Stimulated activated CD8-positive, alpha-beta memory T cell treated with anti-CD3 and anti-CD28 coated beads, Interleukin-2, amount 100 ng/mL, for 1 hour (primary cell): ENCODE measurements at regions not wholly inside any gene's neighbourhood (a gene's known extent, or its start where the extent isn't known, plus 50 kb on each side); places are given as distances from the start of the nearest gene placed in this dataset.
"Not testable (repeated sequence)": the region's sequence is repeated elsewhere in the genome, so short reads cannot be mapped to it uniquely, and the experiment has no call there.

Experiments
- DNase-seq, 2 donors: peaks; one replicate each; pipeline ENCODE4 v3.0.0-alpha.2; 2020; ENCODE audit warnings: low read depth in 2 of 2

- no peak for DNase-seq
Measured at GRCh38 chr11:82056450-82056849, 677.2 kb downstream of the FAM181B start.

GRCh38 chr11:82049199-82049598 is 684.5 kb downstream of the FAM181B start:
- DNase-seq = no peak

GRCh38 chr11:82047200-82047599 is 686.5 kb downstream of the FAM181B start:
- no peak for DNase-seq

- no peak for DNase-seq
Measured at GRCh38 chr11:82046778-82047177, 686.9 kb downstream of the FAM181B start.

GRCh38 chr11:82045748-82046457 is 687.8 kb downstream of the FAM181B start:
- no peak for DNase-seq

- DNase-seq = no peak
Measured at GRCh38 chr11:82043316-82043715, 690.3 kb downstream of the FAM181B start.

- DNase-seq = no peak
Measured at GRCh38 chr11:82041764-82042163, 691.9 kb downstream of the FAM181B start.

GRCh38 chr11:82038154-82038553 is 695.5 kb downstream of the FAM181B start:
- no peak for DNase-seq

GRCh38 chr11:82034527-82034926 is 699.1 kb downstream of the FAM181B start:
- no peak for DNase-seq

- not testable (repeated sequence) for DNase-seq
Measured at GRCh38 chr11:82027335-82027734, 706.3 kb downstream of the FAM181B start.

- no peak for DNase-seq
Measured at GRCh38 chr11:82024760-82025159, 708.9 kb downstream of the FAM181B start.

- DNase-seq = no peak
Measured at GRCh38 chr11:82012276-82012675, 721.4 kb downstream of the FAM181B start.

GRCh38 chr11:82009133-82009532 is 724.5 kb downstream of the FAM181B start:
- DNase-seq = no peak

GRCh38 chr11:82007521-82007920 is 726.1 kb downstream of the FAM181B start:
- no peak for DNase-seq

GRCh38 chr11:82004537-82005213 is 729.0 kb downstream of the FAM181B start:
- no peak for DNase-seq

GRCh38 chr11:82003671-82004515 is 729.8 kb downstream of the FAM181B start:
- no peak for DNase-seq

GRCh38 chr11:82003024-82003423 is 730.6 kb downstream of the FAM181B start:
- no peak for DNase-seq

- no peak for DNase-seq
Measured at GRCh38 chr11:81995889-81996288, 737.8 kb downstream of the FAM181B start.

- no peak for DNase-seq
Measured at GRCh38 chr11:81993755-81994154, 739.9 kb downstream of the FAM181B start.

GRCh38 chr11:81990659-81991443 is 742.8 kb downstream of the FAM181B start:
- no peak for DNase-seq

- DNase-seq = no peak
Measured at GRCh38 chr11:81989093-81989492, 744.6 kb downstream of the FAM181B start.
